ELF-1 (cell line): ENCODE measurements at regions not wholly inside any gene's neighbourhood (a gene's known extent, or its start where the extent isn't known, plus 50 kb on each side); places are given as distances from the start of the nearest gene placed in this dataset.

Experiments used
- DNase-seq: peaks from one replicate; pipeline ENCODE4 v3.0.0-alpha.2; 2016; ENCODE audit warnings: low read depth, low spot score

DNA sequence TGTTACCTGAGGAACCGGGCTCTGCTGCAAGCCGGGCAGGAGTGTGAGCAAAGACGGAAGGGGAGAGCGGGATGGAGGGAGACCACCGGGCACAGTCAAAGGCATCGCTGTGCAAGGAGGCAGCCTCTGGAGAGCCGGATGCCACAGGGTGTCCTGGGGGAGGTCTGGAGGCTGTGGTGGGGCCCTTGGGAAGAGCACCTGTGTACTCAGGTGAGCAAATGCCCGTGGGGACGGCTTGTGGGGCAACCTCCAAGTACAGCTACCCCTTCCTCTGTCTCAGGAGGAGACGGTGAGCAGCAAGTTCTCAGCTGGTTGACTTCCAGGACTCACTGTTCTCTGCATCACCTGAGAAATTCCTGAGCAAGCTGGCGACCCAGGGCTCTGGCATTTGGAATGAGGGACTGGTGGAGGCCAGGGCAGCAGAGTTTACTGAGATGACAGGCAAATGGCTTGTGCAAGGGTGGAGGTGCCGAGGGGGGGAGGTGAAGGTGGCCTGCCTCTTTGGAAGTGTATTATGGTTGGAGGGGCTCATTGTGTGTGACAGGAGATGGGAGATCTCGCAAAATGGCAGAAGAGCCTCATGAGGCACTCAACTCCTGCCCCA is 345.2 kb upstream of the SHH start:
- no peak for DNase-seq

- DNase-seq, result peak; percentile 58
Observed at GRCh38 chr7:156156734-156157408, 344.6 kb upstream of the SHH start.

GRCh38 chr7:156155988-156156733 is 343.9 kb upstream of the SHH start:
- no peak for DNase-seq

DNA sequence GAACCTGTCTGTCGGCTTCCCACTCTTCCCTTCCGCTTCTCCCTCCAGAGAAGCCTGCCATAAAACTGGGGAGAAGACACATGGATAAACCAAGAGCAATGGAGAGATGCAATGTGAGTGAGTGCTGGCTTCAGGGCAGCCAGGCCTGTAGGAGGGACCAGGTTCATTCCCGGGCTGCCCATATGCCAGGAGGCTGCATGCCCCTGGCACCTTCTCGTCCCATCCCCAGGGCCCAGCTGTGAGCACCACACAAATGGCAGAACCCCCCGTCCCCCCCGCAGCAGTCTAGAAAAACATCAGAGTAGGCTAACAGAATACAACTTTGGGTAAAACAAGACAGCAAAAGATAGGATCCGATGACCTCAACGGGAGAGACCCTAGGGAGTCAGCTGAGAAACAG is 341.3 kb upstream of the SHH start:
- no peak for DNase-seq

- no peak for DNase-seq
Observed at GRCh38 chr7:156152390-156152789, 340.1 kb upstream of the SHH start.

- DNase-seq, result no peak
Observed at GRCh38 chr7:156151658-156152057, 339.4 kb upstream of the SHH start.

DNA sequence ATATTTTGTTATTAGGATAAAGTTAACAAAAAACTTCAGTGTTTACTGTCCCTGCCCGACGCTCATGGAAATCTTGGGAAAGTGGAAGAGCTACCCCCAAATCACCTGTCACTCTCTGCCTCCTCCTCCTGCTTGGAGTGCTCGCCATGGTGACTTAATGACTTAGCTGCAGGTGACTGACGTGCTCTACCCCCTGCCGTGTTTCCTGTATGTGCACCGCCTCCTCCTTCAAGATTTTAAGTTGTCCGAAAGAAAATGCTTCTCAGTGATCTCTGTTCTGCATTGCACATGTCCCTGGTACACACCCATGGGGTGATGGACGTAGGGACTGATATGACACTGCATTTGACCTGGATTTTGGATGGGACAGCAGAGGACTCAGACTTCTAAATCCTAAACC is 338.8 kb upstream of the SHH start:
- DNase-seq, result no peak

DNA sequence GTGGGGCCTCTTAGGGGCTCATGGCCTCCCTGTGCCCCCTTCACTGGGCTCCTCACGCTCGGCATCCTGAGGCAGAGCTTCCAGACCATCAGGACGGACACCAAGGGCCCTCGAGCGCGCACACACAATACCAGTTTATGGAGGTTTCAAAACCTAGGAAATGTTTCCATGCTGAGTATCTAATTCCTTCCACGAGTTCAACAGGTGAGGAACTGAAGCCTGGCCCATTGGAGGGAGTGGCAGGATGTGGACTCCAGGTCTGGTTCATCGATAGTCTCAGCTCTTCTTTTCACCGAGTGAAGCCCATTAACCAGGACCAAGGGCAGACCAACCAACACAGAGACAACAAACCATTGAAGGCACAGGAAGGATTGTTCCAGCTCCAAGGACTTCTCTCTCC is 336.7 kb upstream of the SHH start:
- DNase-seq, result no peak

- DNase-seq, result no peak
Observed at GRCh38 chr7:156148547-156148946, 336.3 kb upstream of the SHH start.

DNA sequence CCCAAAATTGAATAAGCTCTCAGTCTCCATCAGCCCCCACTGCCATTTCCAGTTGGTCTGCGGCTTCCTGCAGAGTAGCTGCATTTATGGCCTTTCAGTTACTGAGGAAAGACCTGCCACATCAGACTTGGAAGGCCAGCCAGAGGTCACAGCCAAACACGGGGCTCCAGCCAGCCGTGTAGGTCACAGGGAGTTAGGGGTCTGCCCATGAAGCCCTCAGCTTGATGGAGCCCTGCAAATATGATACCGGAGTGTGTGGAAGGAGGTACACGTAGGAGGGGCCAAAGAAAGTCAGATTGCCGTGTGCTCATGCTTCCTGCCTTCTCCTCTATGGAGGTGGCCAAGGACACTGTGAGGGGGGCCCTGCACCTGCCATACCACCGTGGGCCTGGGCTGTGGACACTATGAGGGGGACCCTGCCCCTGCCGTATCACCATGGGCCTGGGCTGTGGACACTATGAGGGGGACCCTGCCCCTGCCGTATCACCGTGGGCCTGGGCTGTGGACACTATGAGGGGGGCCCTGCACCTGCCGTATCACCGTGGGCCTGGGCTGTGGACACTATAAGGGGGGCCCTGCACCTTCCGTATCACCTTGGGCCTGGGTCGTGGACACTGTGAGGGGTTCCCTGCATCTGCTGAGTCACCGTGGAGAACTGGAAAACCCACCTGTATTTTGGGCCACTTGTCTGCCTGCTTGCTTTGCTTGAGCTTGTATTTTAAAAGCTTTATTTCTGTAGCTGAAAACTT is 335.7 kb upstream of the SHH start:
- DNase-seq, result no peak

DNA sequence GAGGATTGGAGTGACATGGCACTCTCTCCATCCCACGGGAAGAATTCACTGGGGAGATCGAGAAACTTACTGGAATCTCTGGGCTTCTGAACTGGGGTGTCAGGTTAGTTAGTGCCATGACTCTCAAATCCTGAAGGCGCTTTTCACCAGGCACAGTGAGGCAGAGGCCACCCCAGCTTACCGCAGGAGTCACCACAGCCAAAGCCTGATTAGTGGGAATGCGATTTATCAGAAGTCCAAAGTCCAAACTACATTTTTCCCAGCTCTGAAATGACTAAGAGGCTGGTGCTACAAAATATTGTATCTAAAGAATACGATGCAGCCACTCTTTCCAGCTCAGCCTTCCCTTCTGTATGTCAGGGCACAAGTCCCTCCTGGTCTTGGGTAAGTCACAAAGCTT is 334.8 kb upstream of the SHH start:
- DNase-seq, result no peak

- DNase-seq, result no peak
Observed at GRCh38 chr7:156145996-156146395, 333.7 kb upstream of the SHH start.

DNA sequence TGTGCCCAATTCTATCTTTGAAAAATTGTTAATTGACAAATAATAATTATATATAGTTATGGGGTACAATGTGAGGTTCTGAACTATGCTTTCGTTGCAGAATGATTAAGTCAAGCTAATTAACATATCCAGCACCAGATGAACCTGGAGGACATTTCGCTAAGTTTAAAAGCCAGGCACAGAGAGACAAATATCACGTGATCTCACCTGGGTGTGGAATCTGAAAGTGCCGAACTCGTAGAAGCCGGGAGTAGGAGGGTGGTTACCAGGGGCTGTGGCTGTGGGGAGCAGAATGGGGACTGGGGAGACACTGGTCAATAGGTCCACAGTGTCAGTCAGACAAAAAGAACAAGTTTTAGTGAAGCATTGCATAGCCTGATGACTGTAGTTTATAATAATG is 332.9 kb upstream of the SHH start:
- DNase-seq, result no peak

DNA sequence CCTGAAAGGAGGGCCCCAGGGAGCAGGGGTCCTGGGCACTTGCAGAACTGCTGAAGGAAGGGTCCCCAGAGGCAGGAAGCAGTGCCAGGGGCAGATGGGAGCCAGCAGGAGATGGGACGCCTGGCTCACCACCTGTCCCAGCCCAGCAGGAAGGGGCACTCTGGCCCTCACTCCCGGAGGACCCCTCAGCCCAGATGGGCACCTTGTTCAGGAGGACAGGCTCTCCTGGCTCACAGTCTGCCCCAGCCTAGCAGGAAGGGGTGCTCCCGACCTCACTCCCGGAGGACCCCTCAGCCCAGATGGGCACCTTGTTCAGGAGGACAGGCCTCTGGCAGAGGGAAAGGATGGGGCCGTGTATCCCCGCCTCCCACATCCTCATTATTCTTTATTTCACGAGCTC is 331.4 kb upstream of the SHH start:
- no peak for DNase-seq

DNA sequence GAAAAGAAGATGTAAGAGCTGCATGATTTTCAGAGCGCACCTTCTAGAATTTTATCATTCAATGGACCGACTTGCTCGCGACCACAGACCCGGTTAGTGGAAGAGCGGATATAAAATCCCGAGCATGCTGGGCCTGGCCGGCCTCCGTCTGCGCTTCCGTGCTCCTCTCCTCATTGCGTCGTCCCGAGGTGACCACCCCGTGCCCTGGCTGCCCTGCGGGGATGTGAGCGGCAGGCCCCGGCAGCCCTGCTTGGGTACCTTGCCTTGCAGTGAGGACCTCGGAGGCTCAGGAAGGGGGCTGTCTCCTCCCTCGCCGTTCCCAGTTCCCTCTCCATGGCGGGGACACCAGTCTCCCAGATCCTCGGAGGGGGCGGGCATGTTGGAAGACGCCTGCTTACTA is 330.9 kb upstream of the SHH start:
- no peak for DNase-seq

- no peak for DNase-seq
Observed at GRCh38 chr7:156141941-156142340, 329.7 kb upstream of the SHH start.

DNA sequence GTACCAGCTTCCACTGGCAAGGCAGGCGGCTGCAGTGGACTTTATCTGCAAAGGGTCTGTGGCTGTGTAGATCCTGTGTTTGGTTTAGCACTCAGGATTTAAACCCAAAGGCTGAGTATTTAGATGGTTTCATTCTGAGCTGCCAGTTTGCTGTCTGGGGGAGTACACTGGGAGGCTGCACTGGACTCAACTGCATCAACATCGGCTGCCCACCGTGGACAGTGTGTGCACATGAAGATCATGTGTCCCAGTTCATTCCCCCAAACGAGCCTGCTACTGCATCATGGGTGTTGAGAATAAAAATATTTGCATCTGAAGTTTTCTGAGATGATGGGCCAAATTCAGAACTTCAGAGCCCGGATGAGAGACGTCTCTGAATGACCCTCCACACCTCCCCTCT is 328.6 kb upstream of the SHH start:
- no peak for DNase-seq

GRCh38 chr7:156140447-156140846 is 328.2 kb upstream of the SHH start:
- no peak for DNase-seq

- no peak for DNase-seq
Observed at GRCh38 chr7:156139633-156140032, 327.4 kb upstream of the SHH start.

- no peak for DNase-seq
Observed at GRCh38 chr7:156139112-156139511, 326.8 kb upstream of the SHH start.

- no peak for DNase-seq
Observed at GRCh38 chr7:156131881-156132280, 319.6 kb upstream of the SHH start.

DNA sequence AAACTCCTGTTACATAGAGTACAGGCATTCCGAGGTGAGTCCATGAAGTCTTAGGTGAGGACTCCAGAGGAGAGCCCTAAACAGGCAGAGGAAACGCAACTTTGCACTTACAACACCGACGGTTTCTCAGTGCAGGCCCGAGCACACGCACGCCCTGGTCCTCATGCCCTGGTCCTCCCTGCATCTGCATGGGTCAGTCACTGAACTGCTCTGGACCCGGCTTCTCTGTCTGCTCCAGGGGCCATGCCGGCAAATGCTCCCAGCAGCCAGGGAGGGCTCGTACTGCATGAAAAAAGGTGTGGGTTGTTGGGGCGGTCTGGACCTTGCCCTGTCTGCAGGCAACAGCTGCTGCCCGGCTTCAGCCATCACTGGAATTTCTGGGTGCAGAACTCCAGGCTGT is 317.3 kb upstream of the SHH start:
- DNase-seq, result no peak
